ENCODE measurements at regions not wholly inside any gene's neighbourhood (a gene's known extent, or its start where the extent isn't known, plus 50 kb on each side); places are given as distances from the start of the nearest gene placed in this dataset.

DNA sequence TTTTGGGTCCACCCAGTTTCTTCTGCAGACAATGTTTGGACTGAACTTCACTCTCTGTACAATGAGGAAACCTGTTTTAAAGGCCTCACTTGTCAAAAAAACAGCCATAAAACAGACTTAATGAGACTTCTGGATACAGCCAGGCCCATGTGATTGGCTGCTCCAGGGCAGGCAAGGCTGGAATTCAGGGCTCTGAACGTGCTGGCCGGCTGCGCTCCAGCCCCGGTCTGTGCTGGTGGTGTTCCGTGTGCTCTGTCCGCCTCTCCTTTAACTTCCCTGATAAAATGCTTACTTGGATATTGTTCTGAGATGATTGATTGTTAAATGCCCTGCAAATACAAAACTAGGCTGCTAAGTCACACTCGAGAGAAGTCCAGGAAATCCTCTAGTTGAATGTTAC, 131.2 kb upstream of the KLF4 start:
- H3K4me1 ChIP-seq (replicated peaks): no peaks in the 10 kb centered on the region
- H3K4me3 ChIP-seq: no peak overlapping the region
- H3K27ac ChIP-seq: no peak overlapping the region
- no peak for DNase-seq (ENCODE audit: low read depth in 1 of 2, low spot score in 2 of 2)
- no peaks in the 10 kb centered on the region for H3K36me3 ChIP-seq
- H3K9me3 ChIP-seq (replicated peaks): no peaks in the 10 kb centered on the region
- no peaks in the 10 kb centered on the region for H3K27me3 ChIP-seq (replicated peaks)

- no peaks in the 10 kb centered on the region for H3K9me3 ChIP-seq (replicated peaks)
- no peaks in the 10 kb centered on the region for H3K4me1 ChIP-seq (replicated peaks)
- DNase-seq (ENCODE audit: low read depth in 1 of 2, low spot score in 2 of 2): no peak
- no peak overlapping the region for H3K4me3 ChIP-seq
- no peaks in the 10 kb centered on the region for H3K36me3 ChIP-seq
- H3K27me3 ChIP-seq (replicated peaks): no peaks in the 10 kb centered on the region
- no peak overlapping the region for H3K27ac ChIP-seq
Observed at GRCh38 chr9:107620236-107620635, 130.7 kb upstream of the KLF4 start.

GRCh38 chr9:107615321-107615720, 125.8 kb upstream of the KLF4 start:
- H3K9me3 ChIP-seq (replicated peaks): no peaks in the 10 kb centered on the region
- no peak for DNase-seq (ENCODE audit: low read depth in 1 of 2, low spot score in 2 of 2)
- H3K36me3 ChIP-seq: no peaks in the 10 kb centered on the region
- H3K4me1 ChIP-seq (replicated peaks): no peaks in the 10 kb centered on the region
- no peaks in the 10 kb centered on the region for H3K27me3 ChIP-seq (replicated peaks)
- no peak overlapping the region for H3K4me3 ChIP-seq
- no peak overlapping the region for H3K27ac ChIP-seq

DNA sequence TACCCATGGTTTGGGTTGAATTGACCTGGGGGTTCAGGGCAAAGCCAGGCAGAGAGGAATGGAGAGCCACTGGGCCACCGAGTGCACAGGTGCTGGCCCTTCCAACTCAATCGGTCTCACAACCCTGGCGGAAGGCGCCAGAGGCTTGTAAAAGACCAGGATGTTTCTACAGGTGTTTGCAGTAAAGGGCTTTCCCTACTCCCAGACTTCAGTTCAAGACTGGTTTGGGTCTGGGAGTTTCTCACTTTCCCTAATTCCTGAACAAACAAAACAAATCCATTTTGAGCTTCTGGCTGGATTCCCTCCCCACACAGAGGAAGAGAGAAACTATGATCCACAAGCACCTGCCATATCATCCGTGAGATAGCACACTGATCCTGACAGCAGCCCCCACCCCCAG, 125.2 kb upstream of the KLF4 start:
- no peaks in the 10 kb centered on the region for H3K9me3 ChIP-seq (replicated peaks)
- H3K27ac ChIP-seq: no peak overlapping the region
- H3K4me1 ChIP-seq (replicated peaks): no peaks in the 10 kb centered on the region
- H3K27me3 ChIP-seq (replicated peaks): no peaks in the 10 kb centered on the region
- DNase-seq (ENCODE audit: low read depth in 1 of 2, low spot score in 2 of 2): no peak
- no peaks in the 10 kb centered on the region for H3K36me3 ChIP-seq
- no peak overlapping the region for H3K4me3 ChIP-seq

DNA sequence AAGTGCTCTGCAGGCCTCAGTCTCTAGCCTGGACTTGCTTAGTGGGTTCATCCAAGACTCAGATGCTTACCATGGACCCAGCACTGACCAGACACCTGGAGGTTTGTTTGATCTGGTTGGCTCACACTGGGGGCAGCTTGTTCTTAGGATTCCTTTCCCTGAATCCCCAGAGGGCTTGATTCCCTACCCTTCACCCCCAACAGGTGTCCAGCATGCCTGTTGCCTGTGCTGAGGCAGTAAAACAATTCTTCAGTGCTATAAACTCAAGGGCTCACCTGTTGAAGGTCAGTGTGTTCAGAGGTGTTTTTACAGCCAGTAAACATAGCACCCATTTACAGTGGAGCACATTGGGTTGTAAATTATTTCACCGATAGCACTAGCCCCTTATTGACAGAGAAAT, 123.8 kb upstream of the KLF4 start:
- Histone ChIP-seq H3K36me3 (no peaks in the 10 kb centered on the region), H3K4me3 (no peak overlapping the region), H3K27me3 (replicated peaks) (no peaks in the 10 kb centered on the region), H3K9me3 (replicated peaks) (no peaks in the 10 kb centered on the region), H3K27ac (no peak overlapping the region), H3K4me1 (replicated peaks) (no peaks in the 10 kb centered on the region)
- no peak for DNase-seq (ENCODE audit: low read depth in 1 of 2, low spot score in 2 of 2)

- Histone ChIP-seq H3K9me3 (replicated peaks) (no peaks in the 10 kb centered on the region), H3K4me3 (no peak overlapping the region), H3K27ac (no peak overlapping the region), H3K36me3 (no peaks in the 10 kb centered on the region), H3K4me1 (replicated peaks) (no peaks in the 10 kb centered on the region), H3K27me3 (replicated peaks) (no peaks in the 10 kb centered on the region)
- no peak for DNase-seq (ENCODE audit: low read depth in 1 of 2, low spot score in 2 of 2)
Observed at GRCh38 chr9:107612136-107612535, 122.6 kb upstream of the KLF4 start.

GRCh38 chr9:107609547-107609946, 120.0 kb upstream of the KLF4 start:
- no peak for DNase-seq (ENCODE audit: low read depth in 1 of 2, low spot score in 2 of 2)
- no peaks in the 10 kb centered on the region for H3K4me1 ChIP-seq (replicated peaks)
- H3K27me3 ChIP-seq (replicated peaks): no peaks in the 10 kb centered on the region
- H3K27ac ChIP-seq: no peak overlapping the region
- H3K4me3 ChIP-seq: no peak overlapping the region
- no peaks in the 10 kb centered on the region for H3K36me3 ChIP-seq
- H3K9me3 ChIP-seq (replicated peaks): no peaks in the 10 kb centered on the region

GRCh38 chr9:107606149-107606790, 116.7 kb upstream of the KLF4 start:
- no peak overlapping the region for H3K4me3 ChIP-seq
- DNase-seq (ENCODE audit: low read depth in 1 of 2, low spot score in 2 of 2): no peak
- H3K36me3 ChIP-seq: no peaks in the 10 kb centered on the region

GRCh38 chr9:107605041-107605440, 115.5 kb upstream of the KLF4 start:
- no peaks in the 10 kb centered on the region for H3K9me3 ChIP-seq (replicated peaks)
- H3K4me1 ChIP-seq (replicated peaks): no peaks in the 10 kb centered on the region
- no peak for DNase-seq (ENCODE audit: low read depth in 1 of 2, low spot score in 2 of 2)

More at GRCh38 chr9:107606149-107606790, 116.7 kb upstream of the KLF4 start:
- H3K4me1 ChIP-seq (replicated peaks): no peaks in the 10 kb centered on the region
- no peaks in the 10 kb centered on the region for H3K9me3 ChIP-seq (replicated peaks)
- no peaks in the 10 kb centered on the region for H3K27me3 ChIP-seq (replicated peaks)
- no peak overlapping the region for H3K27ac ChIP-seq

DNA sequence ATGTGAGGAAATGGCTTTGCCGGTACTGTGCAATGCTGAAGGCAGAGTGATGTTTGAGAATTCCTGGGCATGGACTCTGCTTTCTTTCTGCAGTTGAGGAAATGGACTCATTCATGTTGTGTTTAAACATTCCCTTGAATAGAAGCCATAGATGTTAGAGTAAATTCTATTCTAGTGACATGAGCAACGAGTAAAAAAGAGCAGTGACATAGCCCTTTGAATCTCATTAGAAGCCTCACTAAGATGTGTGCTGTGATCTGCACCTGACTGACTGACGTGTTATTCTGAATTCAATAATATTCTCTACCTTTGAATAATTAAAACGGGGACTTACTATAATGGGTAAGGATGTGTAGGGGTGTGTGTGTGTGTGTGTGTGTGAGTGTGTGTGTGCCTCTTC, 113.7 kb upstream of the KLF4 start:
- no peak overlapping the region for H3K4me3 ChIP-seq
- H3K4me1 ChIP-seq (replicated peaks): no peaks in the 10 kb centered on the region
- no peak overlapping the region for H3K27ac ChIP-seq
- H3K9me3 ChIP-seq (replicated peaks): no peaks in the 10 kb centered on the region
- no peaks in the 10 kb centered on the region for H3K36me3 ChIP-seq
- H3K27me3 ChIP-seq (replicated peaks): no peaks in the 10 kb centered on the region
- DNase-seq (ENCODE audit: low read depth in 1 of 2, low spot score in 2 of 2): no peak

More at GRCh38 chr9:107605041-107605440, 115.5 kb upstream of the KLF4 start:
- no peak overlapping the region for H3K4me3 ChIP-seq
- no peaks in the 10 kb centered on the region for H3K36me3 ChIP-seq
- H3K27me3 ChIP-seq (replicated peaks): no peaks in the 10 kb centered on the region
- H3K27ac ChIP-seq: no peak overlapping the region

DNA sequence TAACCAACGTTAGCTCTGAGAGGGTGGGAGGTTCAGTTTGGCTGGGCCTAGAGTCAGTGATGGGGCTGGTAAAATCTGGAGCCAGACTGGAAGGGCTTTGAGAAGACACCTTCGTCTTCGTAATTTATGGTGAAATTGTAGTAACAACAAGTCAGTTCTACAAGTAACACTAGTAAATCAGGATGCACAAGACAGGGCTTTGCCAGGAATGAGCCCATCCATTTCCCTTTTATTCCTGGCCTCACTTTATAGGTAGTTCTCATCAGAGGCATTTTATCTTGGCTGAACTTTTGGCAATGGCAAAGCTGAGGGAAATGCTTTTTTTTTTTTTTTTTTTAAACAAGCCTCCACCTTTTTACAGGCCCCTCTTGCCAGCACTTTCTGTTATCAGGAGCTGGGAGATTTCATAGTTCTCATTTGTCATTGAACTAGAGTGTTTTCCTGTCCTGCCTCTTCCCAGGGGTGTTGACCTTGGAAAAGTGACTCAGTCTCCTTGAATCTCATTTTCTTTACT, 110.5 kb upstream of the KLF4 start:
- Histone ChIP-seq H3K9me3 (replicated peaks) (no peaks in the 10 kb centered on the region), H3K4me3 (no peak overlapping the region), H3K27me3 (replicated peaks) (no peaks in the 10 kb centered on the region), H3K27ac (no peak overlapping the region), H3K36me3 (no peaks in the 10 kb centered on the region), H3K4me1 (replicated peaks) (no peaks in the 10 kb centered on the region)
- no peak for DNase-seq (ENCODE audit: low read depth in 1 of 2, low spot score in 2 of 2)

DNA sequence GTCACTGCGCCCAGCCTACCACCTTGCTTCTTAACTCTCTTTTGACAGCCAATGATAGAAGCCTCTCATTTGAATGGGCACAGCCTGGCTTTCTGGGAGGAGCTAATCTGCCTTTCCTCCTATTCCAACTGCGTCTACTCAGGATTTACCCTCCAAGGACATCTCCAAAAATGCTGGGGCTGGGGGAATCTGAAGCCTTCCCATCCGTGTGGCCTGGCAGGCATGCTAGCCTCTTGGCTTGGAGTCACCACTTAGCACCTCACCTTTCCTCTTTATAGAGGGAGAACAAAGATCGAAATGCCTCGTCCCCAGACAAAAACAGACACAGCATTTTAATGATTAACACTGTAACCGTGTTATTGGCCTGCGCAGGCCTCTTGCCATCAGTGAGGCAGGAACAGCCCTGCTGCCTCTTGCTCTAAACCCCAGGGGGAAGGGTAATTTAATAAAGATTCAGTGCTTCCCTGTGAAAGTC, 108.2 kb upstream of the KLF4 start:
- no peak for DNase-seq (ENCODE audit: low read depth in 1 of 2, low spot score in 2 of 2)
- no peaks in the 10 kb centered on the region for H3K27me3 ChIP-seq (replicated peaks)
- H3K4me3 ChIP-seq: no peak overlapping the region
- no peaks in the 10 kb centered on the region for H3K36me3 ChIP-seq
- no peaks in the 10 kb centered on the region for H3K4me1 ChIP-seq (replicated peaks)
- no peaks in the 10 kb centered on the region for H3K9me3 ChIP-seq (replicated peaks)
- H3K27ac ChIP-seq: no peak overlapping the region

DNA sequence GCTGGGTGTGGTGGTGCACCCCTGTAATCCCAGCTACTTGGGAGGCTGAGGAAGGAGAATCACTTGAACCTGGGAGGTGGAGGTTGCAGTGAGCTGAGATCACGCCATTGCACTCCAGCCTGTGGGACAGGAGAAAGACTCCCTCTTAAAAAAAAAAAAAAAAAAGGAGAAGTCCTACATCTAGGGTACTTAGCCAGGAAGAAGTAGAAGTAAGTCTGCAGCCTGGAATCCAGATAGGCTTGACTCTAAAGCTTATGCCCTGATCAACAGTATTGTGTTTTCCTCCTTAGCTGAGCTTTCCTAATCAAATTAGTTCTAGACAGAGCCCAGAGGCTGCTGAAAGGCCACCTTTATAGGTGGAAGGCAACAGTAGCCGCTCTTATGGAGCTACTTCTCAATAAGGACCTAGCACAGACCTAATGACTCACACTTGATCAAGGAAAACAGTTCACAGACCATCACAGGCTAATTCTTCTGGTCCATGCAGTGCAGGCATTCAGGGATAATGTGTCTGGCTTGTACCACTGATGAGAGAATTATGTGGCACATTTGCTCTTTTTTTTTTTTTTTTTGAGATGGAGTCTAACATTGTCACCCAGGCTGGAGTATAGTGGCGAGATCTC, 105.5 kb upstream of the KLF4 start:
- Histone ChIP-seq H3K27ac (no peak overlapping the region), H3K9me3 (replicated peaks) (no peaks in the 10 kb centered on the region), H3K4me1 (replicated peaks) (no peaks in the 10 kb centered on the region), H3K36me3 (no peaks in the 10 kb centered on the region), H3K4me3 (no peak overlapping the region), H3K27me3 (replicated peaks) (no peaks in the 10 kb centered on the region)
- no peak for DNase-seq (ENCODE audit: low read depth in 1 of 2, low spot score in 2 of 2)

DNA sequence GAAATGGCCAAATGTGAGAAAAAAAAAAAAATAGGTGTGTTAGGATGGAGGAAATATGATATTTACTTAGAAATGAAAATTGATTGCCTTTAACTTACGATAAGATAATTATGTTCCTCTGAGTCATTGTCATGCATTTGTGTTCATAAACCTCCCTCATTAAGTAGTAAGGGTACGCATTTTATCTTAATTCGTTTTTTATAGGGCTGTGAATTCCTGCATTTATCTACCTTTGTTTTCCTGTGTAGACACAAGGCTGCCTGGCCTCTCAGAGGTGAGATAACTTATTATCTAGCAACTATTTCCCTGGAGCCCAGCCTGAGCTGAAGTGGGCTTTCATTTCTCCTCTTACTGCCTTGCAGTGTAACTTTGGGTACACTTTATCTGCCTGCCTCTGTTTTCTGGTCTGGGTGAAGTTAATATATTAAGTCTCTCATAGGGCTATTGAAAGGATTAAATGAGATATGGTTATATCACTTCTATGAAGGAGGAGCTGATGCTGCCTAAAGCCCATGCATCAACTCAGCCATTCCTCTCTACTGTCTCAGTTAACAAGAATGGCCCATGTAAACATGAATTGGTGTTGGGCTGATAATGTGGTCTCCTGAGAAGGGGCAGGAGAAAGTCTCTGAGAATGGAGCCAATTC, 103.8 kb upstream of the KLF4 start:
- Histone ChIP-seq H3K4me3 (no peak overlapping the region), H3K36me3 (no peaks in the 10 kb centered on the region), H3K27ac (no peak overlapping the region), H3K27me3 (replicated peaks) (no peaks in the 10 kb centered on the region), H3K9me3 (replicated peaks) (no peaks in the 10 kb centered on the region), H3K4me1 (replicated peaks) (no peaks in the 10 kb centered on the region)
- no peak for DNase-seq (ENCODE audit: low read depth in 1 of 2, low spot score in 2 of 2)
